Stimulated activated CD4-positive, alpha-beta T cell treated with anti-CD3 and anti-CD28 coated beads, Interleukin-15, amount 100 ng/mL, for 48 hours (primary cell): ENCODE measurements at regions not wholly inside any gene's neighbourhood (a gene's known extent, or its start where the extent isn't known, plus 50 kb on each side); places are given as distances from the start of the nearest gene placed in this dataset.

Source experiments
- DNase-seq, 2 donors: peaks; one replicate each; pipeline ENCODE4 v3.0.0-alpha.2; 2020; ENCODE audit warnings: low read depth in 2 of 2

GRCh38 chr3:30114918-30115317, 491.5 kb upstream of the TGFBR2 start:
- DNase-seq: no peak

DNA sequence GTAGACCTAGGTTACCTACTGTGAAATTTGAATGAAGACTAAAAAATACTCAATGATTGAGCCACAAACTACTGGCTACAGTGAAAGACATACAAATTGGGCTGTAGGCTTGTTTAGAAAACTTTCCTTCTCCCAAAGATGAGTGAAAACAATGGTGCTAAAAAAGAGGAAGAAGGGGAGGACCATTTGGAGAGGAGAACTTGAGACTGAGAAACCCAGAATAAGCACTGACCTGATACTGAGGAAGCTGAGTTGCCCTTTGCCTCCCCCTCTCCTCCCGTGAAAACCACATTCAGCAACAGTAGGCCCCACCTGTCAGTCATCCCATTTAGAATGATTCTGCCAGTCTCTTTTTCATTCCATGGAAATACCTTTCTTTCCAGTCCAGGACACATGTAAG, 484.0 kb upstream of the TGFBR2 start:
- DNase-seq: no peak

GRCh38 chr3:30123224-30123623, 483.2 kb upstream of the TGFBR2 start:
- DNase-seq: no peak

- DNase-seq: no peak
Observed at GRCh38 chr3:30123755-30124154, 482.6 kb upstream of the TGFBR2 start.

- DNase-seq: no peak
Observed at GRCh38 chr3:30124435-30125370, 481.7 kb upstream of the TGFBR2 start.

GRCh38 chr3:30129765-30130164, 476.6 kb upstream of the TGFBR2 start:
- no peak for DNase-seq

- no peak for DNase-seq
Observed at GRCh38 chr3:30130391-30130790, 476.0 kb upstream of the TGFBR2 start.

- no peak for DNase-seq
Observed at GRCh38 chr3:30131191-30131590, 475.2 kb upstream of the TGFBR2 start.

GRCh38 chr3:30135190-30135589, 471.2 kb upstream of the TGFBR2 start:
- no peak for DNase-seq

GRCh38 chr3:30139283-30139682, 467.1 kb upstream of the TGFBR2 start:
- no peak for DNase-seq

DNA sequence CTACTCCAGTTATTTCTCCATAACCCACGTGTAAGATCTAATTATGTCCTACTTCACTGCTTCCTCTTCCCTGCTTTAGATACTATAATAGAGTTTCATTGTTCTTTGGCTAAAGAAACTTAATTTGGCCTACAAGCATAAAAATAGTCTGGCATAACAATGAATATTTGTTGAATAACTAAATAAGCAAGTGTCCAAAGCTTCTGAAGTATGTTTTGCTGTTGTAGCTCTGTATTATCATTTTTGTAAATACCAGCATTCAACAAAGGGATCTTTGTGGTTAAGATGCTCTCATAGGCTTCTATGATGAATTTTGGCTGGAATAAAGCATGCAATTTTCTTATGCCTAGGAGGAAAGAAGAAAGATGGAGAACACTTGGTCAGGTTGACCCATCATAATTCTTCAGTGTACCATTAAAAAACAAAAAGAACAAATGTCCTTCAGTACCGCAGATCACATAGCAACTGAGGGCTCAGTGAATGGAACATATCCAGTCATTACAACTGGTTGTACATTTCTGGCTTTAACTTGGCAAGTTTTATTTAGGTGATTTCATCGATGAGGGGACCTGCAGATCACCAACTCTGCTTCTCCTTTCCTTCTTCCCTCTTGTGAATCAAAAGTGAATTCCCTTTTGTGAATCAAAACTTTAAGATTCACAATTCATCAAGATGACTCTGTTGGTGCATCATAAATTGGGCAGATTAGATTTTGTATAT, 465.9 kb upstream of the TGFBR2 start:
- DNase-seq: no peak

DNA sequence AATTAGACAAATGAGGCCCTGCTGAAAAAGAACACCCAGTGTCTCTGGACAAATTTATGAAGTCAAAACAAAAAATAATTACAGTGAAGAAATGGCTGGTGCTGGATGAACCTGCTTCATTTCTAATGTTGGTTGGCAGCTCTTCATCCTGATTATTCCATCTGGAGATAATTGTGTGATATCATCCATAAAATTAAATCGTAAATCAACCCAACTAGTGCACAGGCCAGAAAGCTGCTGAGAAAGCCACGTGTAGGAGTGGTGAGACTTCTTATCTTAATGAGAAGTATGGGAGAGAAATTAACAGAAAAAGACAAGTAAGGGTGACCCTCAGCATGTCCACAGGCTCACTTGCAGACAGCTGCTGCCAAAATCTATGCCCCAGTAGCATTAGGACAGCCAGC, 465.2 kb upstream of the TGFBR2 start:
- no peak for DNase-seq

GRCh38 chr3:30141927-30142326, 464.5 kb upstream of the TGFBR2 start:
- DNase-seq: no peak

DNA sequence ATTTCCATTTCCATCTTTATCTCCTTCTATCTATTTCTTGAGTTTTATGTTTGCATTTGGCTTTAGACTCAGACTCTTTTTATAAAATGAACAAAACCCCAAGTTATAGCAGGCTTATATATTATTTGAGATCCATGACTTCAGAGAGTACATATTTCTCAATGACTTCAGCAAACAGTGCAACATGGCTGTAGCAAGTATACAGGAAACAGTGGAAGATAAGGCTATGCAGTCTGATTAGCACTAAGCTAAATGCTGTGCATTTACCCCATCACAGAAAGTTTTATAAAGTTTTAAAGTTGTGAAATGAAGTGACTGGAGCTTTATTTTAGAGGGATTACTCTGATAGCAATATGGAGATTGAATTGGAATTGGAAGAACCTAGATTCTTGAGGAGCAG, 463.5 kb upstream of the TGFBR2 start:
- DNase-seq: no peak

DNA sequence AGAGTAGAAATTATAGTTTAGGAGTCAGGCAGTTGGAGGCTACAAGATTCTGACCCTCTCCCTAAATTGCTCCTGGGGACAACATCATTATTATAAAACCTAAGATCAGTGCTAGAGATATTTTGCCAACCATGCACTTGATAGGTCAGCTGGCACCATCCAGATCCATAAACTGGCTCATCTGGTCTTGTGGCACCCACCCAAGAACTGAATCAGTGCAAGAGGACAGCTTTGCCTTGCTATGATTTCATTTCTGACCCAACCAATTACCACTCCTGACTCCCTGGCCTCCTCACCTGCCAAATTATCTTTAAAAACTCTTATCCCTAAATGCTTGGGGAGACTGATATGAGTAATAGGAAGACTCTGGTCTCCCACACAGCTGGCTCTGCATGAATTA, 461.1 kb upstream of the TGFBR2 start:
- DNase-seq: no peak

- no peak for DNase-seq
Observed at GRCh38 chr3:30146978-30147377, 459.4 kb upstream of the TGFBR2 start.

GRCh38 chr3:30154853-30155252, 451.5 kb upstream of the TGFBR2 start:
- DNase-seq: no peak

GRCh38 chr3:30155755-30156154, 450.6 kb upstream of the TGFBR2 start:
- no peak for DNase-seq

DNA sequence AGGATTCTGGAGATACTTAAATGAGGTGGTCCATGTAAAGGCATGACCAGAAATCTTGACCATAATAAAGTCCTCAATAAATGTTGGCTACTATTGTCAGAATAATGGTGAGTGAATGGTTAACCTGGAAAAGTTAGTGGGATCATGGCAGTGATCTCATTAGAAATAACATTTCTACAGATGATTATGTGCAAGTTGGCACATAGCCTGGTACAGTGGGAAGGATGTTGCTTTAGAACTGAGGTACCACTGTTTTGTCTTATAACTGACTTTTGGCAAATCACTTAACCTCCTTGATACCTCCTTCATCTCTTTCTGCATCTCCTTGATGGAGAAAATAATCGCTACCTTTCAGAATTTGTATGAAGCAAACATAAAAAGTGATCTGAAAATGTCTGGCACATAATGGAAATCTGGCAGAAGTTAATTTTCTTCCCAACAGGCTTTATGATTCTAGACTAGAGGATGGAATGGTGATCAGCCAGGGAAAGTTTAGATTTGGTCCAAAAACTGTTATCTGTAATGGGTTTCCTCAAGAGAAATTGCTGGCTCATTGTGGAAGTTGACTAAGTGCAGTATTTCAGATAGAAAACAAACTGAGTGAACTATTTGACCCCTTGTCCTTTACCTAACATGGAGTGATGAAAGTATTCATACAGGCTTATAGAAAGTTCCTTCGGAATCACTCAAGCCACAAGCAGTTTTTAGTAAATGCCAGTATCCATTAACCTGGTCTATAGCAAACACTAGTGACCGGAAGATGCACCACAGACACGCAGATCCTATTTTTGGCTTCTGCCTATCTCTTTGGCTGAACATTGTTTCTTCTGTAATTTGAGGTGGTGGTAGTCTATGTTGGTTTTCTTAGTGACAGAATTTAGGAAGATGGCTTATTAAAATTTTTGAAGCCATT, 449.6 kb upstream of the TGFBR2 start:
- no peak for DNase-seq

DNA sequence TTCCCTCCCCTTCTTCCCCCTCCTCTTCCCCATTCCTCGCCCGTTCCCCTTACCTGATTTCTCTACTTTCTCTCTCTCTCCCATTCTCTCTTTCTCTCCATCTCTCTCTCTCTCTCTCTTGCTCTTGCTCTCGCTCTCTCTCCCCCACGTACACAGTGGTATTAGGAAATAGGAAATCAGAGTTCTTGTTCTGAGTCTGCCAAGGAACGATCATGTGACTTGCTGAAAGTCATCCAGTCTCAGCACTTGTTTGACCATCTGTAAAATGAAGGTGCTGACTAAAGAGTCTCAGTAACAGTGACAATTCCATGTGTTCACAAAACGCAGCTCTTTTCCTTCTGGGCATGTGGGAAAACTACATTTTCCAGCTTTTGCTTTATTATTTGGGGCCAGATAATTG, 445.0 kb upstream of the TGFBR2 start:
- DNase-seq: no peak

- DNase-seq: no peak
Observed at GRCh38 chr3:30162579-30162978, 443.8 kb upstream of the TGFBR2 start.

DNA sequence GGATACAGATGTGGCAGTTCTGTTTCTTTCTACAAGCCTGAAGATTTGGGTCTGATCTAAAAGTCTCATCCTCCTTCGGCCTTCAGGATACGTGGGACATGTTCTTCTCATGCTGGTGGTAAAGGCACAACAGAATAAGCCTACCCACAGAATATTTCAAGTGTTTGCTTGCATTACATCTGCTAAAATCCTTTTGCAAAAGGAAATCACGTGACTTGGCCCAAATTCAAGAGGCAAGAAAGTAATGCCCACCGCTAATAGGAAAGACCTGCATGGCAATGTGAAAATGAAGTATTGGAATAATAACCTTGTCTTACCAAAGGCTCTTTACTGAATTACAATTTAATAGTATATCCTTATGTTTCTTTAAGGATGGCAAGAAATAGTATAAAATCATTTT, 439.9 kb upstream of the TGFBR2 start:
- no peak for DNase-seq
